Activated CD4-positive, alpha-beta memory T cell treated with anti-CD3 and anti-CD28 coated beads, Interleukin-2, amount 10 ng/mL, durations not matched to agents 7 days and 5 days (primary cell): ENCODE measurements at regions not wholly inside any gene's neighbourhood (a gene's known extent, or its start where the extent isn't known, plus 50 kb on each side); places are given as distances from the start of the nearest gene placed in this dataset.

ENCODE experiments used
- CTCF ChIA-PET: fragments of 350-600 bp; sonication (Branson Sonifier 250); formaldehyde crosslinking; loops from one replicate; lab custom pipeline; 2021; ENCODE audit warnings: antibody characterized with exemption, inconsistent platforms; lab: Charles Lee
- POLR2A ChIA-PET: fragments of 350-600 bp; sonication (Branson Sonifier 250); formaldehyde crosslinking; loops from one replicate; lab custom pipeline; 2021; ENCODE audit warnings: antibody characterized with exemption; lab: Charles Lee
- DNase-seq: peaks from one replicate; pipeline ENCODE4 v3.0.0-alpha.2; 2020
- H3K27ac Mint-ChIP-seq: one replicate; pipeline ENCODE4 v1.8.0; 2021; ENCODE audit warnings: mild to moderate bottlenecking, mixed read lengths
- H3K27me3 Mint-ChIP-seq: one replicate; pipeline ENCODE4 v1.8.0; 2021; ENCODE audit warnings: mixed read lengths
- H3K36me3 Mint-ChIP-seq: one replicate; pipeline ENCODE4 v1.8.0; 2021; ENCODE audit warnings: low read depth, mixed read lengths
- H3K4me1 Mint-ChIP-seq: one replicate; pipeline ENCODE4 v1.8.0; 2021; ENCODE audit warnings: mixed read lengths
- H3K4me3 Mint-ChIP-seq: one replicate; pipeline ENCODE4 v1.8.0; 2021; ENCODE audit warnings: mild to moderate bottlenecking, mixed read lengths
- H3K9me3 Mint-ChIP-seq: one replicate; pipeline ENCODE4 v1.8.0; 2021; ENCODE audit warnings: mixed read lengths

DNA sequence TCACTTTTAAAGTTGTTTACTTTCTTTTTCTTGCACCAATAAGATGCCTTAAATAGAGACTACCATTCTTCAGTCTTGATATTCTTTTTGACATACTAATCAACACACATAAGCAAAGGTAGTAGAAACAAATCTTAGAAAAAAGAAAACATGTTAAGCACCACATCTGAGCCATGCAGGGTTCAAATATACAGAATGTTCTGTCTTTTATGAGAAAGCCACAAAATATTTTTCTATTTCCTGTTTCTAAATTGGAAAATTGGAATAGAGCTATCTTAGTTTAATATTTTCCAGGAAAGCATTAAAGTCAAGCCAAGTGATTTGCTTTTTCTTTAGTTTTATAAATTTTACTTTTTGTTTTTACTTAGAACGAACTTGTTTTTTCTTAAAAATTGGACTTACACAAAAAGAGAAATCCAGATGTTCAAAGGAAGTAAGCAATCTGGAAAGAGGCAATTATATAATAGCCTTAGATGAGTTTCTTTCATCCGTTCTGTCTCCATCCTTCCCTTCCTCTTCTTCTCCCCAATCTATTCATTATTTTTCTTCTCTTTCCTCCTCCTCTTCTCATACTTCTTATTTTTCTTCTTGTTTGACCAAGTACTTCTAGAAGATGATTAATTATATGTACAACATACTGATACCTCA, 731.7 kb downstream of the SQOR start:
- no peak for DNase-seq
- Mint-ChIP-seq H3K4me1 (no peaks in the 10 kb centered on the region), H3K36me3 (no peaks in the 10 kb centered on the region), H3K4me3 (no peak overlapping the region), H3K9me3 (peaks cover 15% of the 10 kb centered on the region), H3K27ac (no peak overlapping the region), H3K27me3 (no peaks in the 10 kb centered on the region)
- CTCF ChIA-PET, result no interaction called here
- POLR2A ChIA-PET, result no interaction called here

DNA sequence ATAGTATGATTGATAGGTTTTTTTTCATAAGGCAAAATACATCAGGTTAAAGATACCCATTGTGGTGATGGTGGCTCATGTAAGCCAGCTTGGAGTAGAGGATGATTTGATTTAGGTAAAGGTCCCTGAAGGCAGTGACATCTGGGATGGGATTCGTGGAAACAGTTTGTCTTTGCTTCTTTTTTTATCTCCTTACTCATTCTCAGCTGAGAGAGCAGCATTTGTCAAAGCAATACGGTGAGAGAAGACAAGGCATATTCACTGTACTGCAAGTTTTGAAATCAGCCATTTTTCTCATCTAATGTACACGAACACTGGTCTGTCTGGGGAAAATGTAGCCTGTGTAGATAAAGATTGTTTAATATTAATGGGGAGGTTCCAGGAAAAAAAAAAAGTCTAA, 749.1 kb downstream of the SQOR start:
- Mint-ChIP-seq H3K9me3 (peaks cover 18% of the 10 kb centered on the region), H3K36me3 (no peaks in the 10 kb centered on the region), H3K27ac (no peak overlapping the region), H3K27me3 (no peaks in the 10 kb centered on the region), H3K4me1 (no peaks in the 10 kb centered on the region), H3K4me3 (no peak overlapping the region)
- CTCF ChIA-PET, result no interaction called here
- POLR2A ChIA-PET, result no interaction called here
- DNase-seq, result no peak

DNA sequence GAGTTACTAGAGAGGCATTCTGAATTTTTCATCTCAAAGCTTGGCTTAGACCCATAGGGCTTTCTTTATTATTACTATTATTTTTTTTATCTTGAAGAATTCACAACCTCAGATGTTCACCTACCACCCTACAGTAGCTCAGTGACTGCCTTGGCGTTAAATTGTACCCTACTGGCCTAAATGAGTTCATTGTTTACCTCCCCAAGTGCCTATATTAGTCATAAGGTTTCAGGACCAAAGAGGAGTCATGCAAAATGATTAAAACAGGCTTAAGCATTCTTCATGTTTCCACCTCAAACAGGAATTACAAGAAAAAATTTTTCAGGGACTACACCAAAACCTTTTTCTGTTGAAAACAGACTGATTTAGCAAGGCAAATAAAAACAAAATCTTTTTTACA, 751.5 kb downstream of the SQOR start:
- CTCF ChIA-PET, result no interaction called here
- DNase-seq, result no peak
- Mint-ChIP-seq H3K36me3 (no peaks in the 10 kb centered on the region), H3K4me3 (no peak overlapping the region), H3K27me3 (no peaks in the 10 kb centered on the region), H3K4me1 (no peaks in the 10 kb centered on the region), H3K9me3 (peaks cover 17% of the 10 kb centered on the region), H3K27ac (no peak overlapping the region)
- POLR2A ChIA-PET, result no interaction called here

DNA sequence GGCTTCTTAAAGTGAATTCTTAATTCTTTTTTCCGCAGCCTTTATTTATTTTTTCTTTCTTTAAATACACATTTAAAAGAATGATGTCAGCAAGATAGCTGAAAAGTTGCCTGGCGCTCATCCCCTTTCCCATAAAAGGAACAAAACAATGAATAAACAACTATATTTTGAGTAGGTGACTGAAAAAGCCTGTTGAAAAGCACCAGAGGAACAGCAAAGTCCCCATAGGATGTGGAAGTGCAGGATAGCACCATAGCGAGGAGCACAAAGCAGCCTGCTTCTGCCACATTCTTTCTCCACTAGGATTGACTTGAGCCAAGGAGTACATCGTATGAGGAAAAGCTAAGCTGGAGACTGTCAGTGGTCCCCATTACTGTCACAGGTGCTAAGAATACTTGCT, 754.9 kb downstream of the SQOR start:
- no peak overlapping the region for H3K27ac Mint-ChIP-seq
- H3K4me3 Mint-ChIP-seq, result no peak overlapping the region
- CTCF ChIA-PET, result no interaction called here

DNA sequence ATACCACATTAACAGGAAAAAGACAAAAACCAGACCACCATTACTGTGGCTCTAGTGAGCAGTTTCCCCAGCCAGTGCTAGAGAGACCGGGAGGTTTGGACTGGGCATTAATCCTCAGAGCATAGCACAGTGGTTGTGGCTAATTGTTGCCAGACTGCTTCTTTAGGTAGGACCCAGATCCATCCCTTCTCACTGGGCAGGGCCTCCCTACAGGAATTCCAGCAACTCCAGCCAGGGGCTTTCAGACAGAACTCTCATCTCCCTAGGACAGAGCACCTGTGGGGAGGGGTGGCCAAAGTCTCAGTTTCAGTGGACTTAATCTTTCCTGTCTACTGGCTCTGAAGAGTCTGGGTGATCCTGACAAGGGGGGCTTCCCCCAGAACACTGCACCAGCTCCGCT, 759.6 kb downstream of the SQOR start:
- no peaks in the 10 kb centered on the region for H3K4me1 Mint-ChIP-seq
- POLR2A ChIA-PET, result no interaction called here
- DNase-seq, result no peak
- H3K27me3 Mint-ChIP-seq, result no peaks in the 10 kb centered on the region
- CTCF ChIA-PET, result no interaction called here
- H3K4me3 Mint-ChIP-seq, result no peak overlapping the region
- H3K9me3 Mint-ChIP-seq, result peaks cover 12% of the 10 kb centered on the region
- H3K27ac Mint-ChIP-seq, result no peak overlapping the region
- no peaks in the 10 kb centered on the region for H3K36me3 Mint-ChIP-seq

More for the DNA sequence above, 754.9 kb downstream of the SQOR start:
- DNase-seq, result no peak
- Mint-ChIP-seq H3K36me3 (no peaks in the 10 kb centered on the region), H3K9me3 (peaks cover 13% of the 10 kb centered on the region), H3K27me3 (no peaks in the 10 kb centered on the region), H3K4me1 (no peaks in the 10 kb centered on the region)
- POLR2A ChIA-PET, result no interaction called here

DNA sequence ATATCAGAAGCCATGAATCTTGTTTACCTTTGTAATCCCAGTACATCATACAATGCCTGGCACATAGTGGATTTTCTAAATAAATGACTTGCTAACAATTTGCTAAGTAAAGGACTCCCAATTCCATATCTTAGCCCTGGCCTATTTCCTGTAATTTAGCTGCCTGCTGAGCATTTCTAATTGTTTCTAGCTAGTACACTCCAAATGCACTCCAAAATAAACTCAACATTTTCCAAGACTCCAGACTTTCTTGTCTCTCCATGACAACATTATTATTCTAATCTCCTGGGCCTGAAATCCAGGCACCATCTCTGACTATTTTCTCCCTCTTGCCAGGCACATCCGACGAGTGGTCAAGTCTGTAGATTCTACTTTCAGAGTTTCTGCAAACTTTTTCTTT, 773.5 kb downstream of the SQOR start:
- Mint-ChIP-seq H3K27ac (no peak overlapping the region), H3K4me3 (no peak overlapping the region), H3K36me3 (no peaks in the 10 kb centered on the region), H3K27me3 (no peaks in the 10 kb centered on the region), H3K9me3 (peaks cover 3% of the 10 kb centered on the region), H3K4me1 (no peaks in the 10 kb centered on the region)
- CTCF ChIA-PET, result no interaction called here
- POLR2A ChIA-PET, result no interaction called here
- no peak for DNase-seq

DNA sequence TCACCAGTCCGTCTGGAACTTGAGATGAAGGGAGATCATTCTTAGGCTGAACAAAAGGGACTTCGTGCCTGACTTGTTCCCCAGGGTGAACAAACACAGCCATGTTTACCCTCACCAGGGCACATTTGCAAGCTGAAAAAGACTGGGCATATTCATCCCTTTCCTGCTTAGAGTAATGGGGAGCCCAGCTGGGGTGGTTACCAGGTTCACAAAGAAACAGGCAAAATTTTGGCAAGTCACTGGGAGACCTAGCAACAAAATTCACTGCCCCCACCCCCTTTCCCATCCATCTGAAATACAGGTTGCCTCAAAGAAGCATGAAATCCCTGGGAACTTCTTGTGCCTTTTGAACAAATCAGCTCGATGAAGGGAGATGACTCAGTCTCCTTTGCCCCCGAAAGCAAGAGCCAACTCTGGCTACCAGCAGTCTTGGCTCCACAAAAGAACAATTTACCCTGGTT, 775.0 kb downstream of the SQOR start:
- Mint-ChIP-seq H3K9me3 (peaks cover 6% of the 10 kb centered on the region), H3K4me3 (no peak overlapping the region), H3K27me3 (no peaks in the 10 kb centered on the region), H3K4me1 (no peaks in the 10 kb centered on the region), H3K27ac (no peak overlapping the region), H3K36me3 (no peaks in the 10 kb centered on the region)
- POLR2A ChIA-PET, result no interaction called here
- CTCF ChIA-PET, result no interaction called here
- DNase-seq, result no peak

DNA sequence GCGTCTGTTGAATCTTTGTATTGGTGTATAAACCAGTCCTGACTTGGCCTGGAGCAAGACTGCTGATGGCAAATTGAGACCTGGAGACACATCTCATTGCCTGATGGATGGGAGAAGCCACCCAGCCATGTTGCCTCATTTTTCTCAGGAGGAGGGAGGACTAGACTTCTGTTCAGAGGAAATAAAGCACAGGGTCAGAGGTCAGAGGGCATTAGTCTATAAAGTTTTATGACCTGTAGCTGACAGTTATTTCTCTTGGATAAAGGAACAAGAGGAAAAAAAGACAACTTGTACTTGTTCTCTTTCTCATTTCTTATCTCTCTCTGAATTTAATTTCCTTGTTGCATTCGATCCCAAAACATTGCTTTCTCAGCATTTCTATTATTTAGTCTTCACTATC, 775.9 kb downstream of the SQOR start:
- DNase-seq, result no peak
- Mint-ChIP-seq H3K27ac (no peak overlapping the region), H3K4me3 (no peak overlapping the region), H3K9me3 (peaks cover 6% of the 10 kb centered on the region), H3K27me3 (no peaks in the 10 kb centered on the region), H3K36me3 (no peaks in the 10 kb centered on the region), H3K4me1 (no peaks in the 10 kb centered on the region)
- ChIA-PET CTCF (no interaction called here), POLR2A (no interaction called here)

DNA sequence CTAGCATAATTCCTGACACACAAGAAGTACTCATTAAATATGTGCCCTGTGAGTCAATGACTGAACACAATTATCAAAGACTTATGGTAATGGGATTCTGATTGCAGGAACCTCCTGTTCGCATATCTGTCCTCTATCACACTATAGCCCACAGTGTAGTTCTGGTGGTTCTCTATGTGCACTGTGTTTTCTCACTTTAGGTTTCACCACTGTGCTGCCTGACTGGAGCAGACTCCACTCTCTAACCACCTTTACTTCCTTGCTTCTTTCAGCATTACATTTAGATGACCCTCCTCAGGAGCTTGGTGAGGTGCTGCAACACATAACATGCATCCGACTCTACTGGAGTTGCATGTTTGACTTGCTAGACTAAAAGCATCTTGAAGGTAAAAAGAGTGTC, 777.1 kb downstream of the SQOR start:
- H3K4me1 Mint-ChIP-seq, result no peaks in the 10 kb centered on the region
- DNase-seq, result no peak
- no peaks in the 10 kb centered on the region for H3K27me3 Mint-ChIP-seq
- ChIA-PET POLR2A (no interaction called here), CTCF (no interaction called here)
- peaks cover 6% of the 10 kb centered on the region for H3K9me3 Mint-ChIP-seq
- H3K36me3 Mint-ChIP-seq, result no peaks in the 10 kb centered on the region
- H3K4me3 Mint-ChIP-seq, result no peak overlapping the region
- H3K27ac Mint-ChIP-seq, result no peak overlapping the region

DNA sequence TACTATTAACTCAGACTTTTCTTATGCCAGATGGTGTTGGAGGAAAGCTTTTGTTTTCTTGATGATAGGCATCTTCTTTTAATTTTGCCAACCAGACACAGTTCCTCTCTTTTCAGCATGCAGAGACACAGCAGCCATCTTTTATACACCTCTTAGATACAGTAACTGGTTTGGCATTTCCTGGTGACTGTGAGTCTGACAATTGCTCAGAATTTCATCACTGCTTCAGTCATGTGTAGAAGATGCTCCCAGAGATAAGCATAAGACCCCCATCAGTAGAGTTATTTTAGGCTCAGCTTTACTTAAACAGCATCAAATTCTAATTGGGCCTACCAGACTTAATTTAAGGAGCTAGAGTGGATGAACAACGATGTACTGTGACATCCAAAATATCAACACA, 779.0 kb downstream of the SQOR start:
- no peaks in the 10 kb centered on the region for H3K27me3 Mint-ChIP-seq
- POLR2A ChIA-PET, result no interaction called here
- no peak overlapping the region for H3K4me3 Mint-ChIP-seq
- no peak for DNase-seq
- H3K4me1 Mint-ChIP-seq, result no peaks in the 10 kb centered on the region
- H3K27ac Mint-ChIP-seq, result no peak overlapping the region
- CTCF ChIA-PET, result no interaction called here
- peaks cover 10% of the 10 kb centered on the region for H3K9me3 Mint-ChIP-seq
- no peaks in the 10 kb centered on the region for H3K36me3 Mint-ChIP-seq

DNA sequence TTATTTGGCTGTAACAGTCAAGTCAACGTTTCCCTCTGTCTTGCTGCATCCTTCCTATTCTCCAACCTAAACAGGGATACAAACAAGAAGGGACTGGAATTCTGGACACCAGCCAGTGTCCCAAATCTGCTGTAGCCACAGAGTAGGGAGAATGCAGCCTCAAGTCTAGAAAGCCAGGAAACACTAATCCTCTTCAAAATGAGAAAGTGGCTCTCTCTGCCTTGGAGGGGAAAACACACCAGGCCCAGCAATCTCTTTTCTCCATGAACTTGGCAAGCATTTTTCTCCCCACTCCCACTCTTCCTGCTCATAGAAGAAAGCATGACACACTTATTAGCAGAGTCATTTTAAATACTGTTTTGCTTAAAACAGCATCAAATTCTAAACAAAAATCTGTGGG, 781.7 kb downstream of the SQOR start:
- Mint-ChIP-seq H3K27ac (no peak overlapping the region), H3K36me3 (no peaks in the 10 kb centered on the region), H3K4me3 (no peak overlapping the region), H3K9me3 (peaks cover 12% of the 10 kb centered on the region), H3K27me3 (no peaks in the 10 kb centered on the region), H3K4me1 (no peaks in the 10 kb centered on the region)
- ChIA-PET POLR2A (no interaction called here), CTCF (no interaction called here)
- no peak for DNase-seq

DNA sequence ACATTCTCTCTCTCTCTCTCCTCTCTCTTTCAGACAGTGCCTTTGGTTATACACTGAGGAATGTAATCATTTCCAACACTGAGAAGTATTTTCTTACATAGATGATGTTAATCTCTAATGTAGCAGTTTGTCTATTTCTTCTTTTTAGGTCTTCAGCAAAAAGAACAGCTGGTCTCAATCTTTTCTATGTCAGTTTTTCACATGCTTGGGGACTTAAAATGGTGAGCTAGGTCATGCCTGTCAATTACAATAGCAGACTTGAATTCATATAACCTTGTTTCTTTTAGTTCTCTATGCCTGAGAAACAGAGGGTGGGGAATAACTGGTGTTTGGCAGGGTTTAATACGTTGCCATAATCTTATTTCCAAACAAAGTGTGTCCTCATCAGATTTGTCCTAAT, 786.2 kb downstream of the SQOR start:
- Mint-ChIP-seq H3K4me1 (no peaks in the 10 kb centered on the region), H3K36me3 (no peaks in the 10 kb centered on the region), H3K4me3 (no peak overlapping the region), H3K27me3 (no peaks in the 10 kb centered on the region), H3K9me3 (peaks cover 7% of the 10 kb centered on the region), H3K27ac (no peak overlapping the region)
- ChIA-PET POLR2A (no interaction called here), CTCF (no interaction called here)
- DNase-seq, result no peak

DNA sequence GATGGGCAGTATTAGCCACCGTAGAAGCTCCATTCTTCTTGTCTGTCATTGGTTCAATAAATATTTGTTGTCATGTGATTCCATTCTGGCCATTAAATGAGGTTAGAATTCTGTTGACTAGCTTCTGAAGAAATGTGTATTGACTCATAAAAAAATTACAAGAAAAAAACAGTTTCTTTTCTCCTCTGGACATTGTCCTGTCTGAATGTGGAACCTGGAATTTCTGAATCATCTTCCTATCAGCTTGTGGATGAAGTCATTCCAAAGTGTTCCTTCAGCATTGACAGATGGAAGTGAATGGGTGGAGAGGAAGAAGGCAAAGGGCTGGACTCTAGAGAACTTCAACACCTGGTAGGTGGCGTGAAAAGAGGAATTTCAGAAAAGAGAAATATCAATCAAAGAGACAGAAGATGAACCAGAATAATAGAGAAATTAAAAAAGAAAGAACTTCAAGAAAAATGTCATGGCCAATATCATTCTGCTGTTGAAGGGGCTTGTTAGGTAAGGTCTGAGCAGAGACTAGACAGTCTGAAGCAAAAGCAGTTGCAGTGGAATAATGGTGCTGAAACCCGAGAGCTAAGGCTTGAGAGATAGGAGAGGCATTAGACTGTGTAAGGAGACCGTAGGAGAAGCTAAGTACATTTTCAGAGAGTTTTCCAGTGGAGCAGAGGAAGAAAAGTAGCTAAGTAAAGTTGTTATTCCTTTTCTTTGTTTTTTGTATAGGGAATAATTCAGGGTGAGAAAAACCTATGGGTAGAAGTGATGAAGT, 806.6 kb downstream of the SQOR start:
- Mint-ChIP-seq H3K4me3 (no peak overlapping the region), H3K9me3 (peaks cover 5% of the 10 kb centered on the region), H3K36me3 (no peaks in the 10 kb centered on the region), H3K27me3 (no peaks in the 10 kb centered on the region), H3K4me1 (no peaks in the 10 kb centered on the region), H3K27ac (no peak overlapping the region)
- CTCF ChIA-PET, result no interaction called here
- DNase-seq, result no peak
- POLR2A ChIA-PET, result no interaction called here

DNA sequence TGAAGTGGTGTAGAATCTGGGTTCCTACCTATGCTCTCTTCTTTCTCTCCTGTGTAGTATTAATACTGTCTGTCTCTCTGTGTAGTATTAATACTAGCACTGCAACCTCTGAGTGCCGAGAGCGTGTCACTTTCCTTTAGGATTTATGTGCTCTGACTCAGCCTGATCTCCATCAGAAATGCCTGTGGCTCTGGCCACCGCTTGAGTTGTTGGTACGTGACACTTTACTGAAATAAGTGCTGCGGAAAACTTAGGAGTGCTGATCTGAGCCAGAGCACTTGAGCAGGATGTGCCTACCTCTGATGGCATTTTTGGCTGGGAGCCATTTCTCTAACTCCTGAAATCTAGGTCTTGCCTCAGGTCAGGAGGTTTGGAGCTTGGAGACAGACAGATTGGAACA, 807.4 kb downstream of the SQOR start:
- no peaks in the 10 kb centered on the region for H3K36me3 Mint-ChIP-seq
- H3K27me3 Mint-ChIP-seq, result no peaks in the 10 kb centered on the region
- no peak for DNase-seq
- ChIA-PET CTCF (no interaction called here), POLR2A (no interaction called here)
- H3K4me1 Mint-ChIP-seq, result no peaks in the 10 kb centered on the region
- no peak overlapping the region for H3K27ac Mint-ChIP-seq
- peaks cover 5% of the 10 kb centered on the region for H3K9me3 Mint-ChIP-seq
- no peak overlapping the region for H3K4me3 Mint-ChIP-seq
